ENCODE measurements at regions not wholly inside any gene's neighbourhood (a gene's known extent, or its start where the extent isn't known, plus 50 kb on each side); places are given as distances from the start of the nearest gene placed in this dataset.

DNA sequence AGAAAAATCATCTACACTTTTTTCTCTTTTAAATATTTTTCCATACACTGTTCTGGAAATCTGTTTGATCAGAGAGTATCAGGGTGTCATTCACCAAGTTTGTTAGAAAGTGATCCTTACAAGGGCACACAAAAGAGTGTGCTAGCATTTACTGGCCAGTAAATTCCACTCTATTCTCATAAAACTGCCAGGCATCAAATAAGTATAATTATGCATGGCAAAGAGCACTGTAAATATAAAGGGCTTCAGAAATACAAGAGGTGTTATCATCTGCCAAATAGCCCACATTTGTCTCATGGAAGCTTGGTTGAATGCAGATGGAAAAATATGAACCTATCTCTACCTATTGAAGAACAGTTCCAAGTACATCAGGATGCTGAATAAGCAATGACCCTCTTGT lies 847.3 kb upstream of the ACVR2A start:
- Histone ChIP-seq H3K4me3 (ENCODE audit: low read length) (no peak overlapping the region), H3K27me3 (ENCODE audit: control insufficient read depth in 1 of 2, insufficient read depth in 2 of 2, low read length in 2 of 2) (peaks cover 0 to 4% of the 10 kb centered on the region in 2 experiments), H3K4me1 (ENCODE audit: insufficient read depth, low read length) (no peaks in the 10 kb centered on the region), H3K9me3 (ENCODE audit: control insufficient read depth in 1 of 2, insufficient read depth in 1 of 2, low read length in 2 of 2) (no peaks in the 10 kb centered on the region), H3K36me3 (ENCODE audit: insufficient read depth, low read length) (no peaks in the 10 kb centered on the region), H3K27ac (ENCODE audit: low read depth in 1 of 2, low read length in 2 of 2) (no peak overlapping the region)
- Mint-ChIP-seq H3K27ac (no peak overlapping the region), H3K4me1 (ENCODE audit: low read depth) (no peaks in the 10 kb centered on the region), H3K9me3 (no peaks in the 10 kb centered on the region), H3K27me3 (peaks cover 5% of the 10 kb centered on the region), H3K4me3 (no peak overlapping the region), H3K36me3 (ENCODE audit: low read depth) (no peaks in the 10 kb centered on the region)
- intact Hi-C loops (cut with DNase I, micrococcal nuclease) = no loop called here
- no peak for DNase-seq
- ATAC-seq (ENCODE audit: poor library complexity) = no peak
- POLR2A ChIA-PET = no interaction called here
- TF ChIP-seq, protein P1, sequence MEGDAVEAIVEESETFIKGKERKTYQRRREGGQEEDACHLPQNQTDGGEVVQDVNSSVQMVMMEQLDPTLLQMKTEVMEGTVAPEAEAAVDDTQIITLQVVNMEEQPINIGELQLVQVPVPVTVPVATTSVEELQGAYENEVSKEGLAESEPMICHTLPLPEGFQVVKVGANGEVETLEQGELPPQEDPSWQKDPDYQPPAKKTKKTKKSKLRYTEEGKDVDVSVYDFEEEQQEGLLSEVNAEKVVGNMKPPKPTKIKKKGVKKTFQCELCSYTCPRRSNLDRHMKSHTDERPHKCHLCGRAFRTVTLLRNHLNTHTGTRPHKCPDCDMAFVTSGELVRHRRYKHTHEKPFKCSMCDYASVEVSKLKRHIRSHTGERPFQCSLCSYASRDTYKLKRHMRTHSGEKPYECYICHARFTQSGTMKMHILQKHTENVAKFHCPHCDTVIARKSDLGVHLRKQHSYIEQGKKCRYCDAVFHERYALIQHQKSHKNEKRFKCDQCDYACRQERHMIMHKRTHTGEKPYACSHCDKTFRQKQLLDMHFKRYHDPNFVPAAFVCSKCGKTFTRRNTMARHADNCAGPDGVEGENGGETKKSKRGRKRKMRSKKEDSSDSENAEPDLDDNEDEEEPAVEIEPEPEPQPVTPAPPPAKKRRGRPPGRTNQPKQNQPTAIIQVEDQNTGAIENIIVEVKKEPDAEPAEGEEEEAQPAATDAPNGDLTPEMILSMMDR (IDR thresholded peaks at IDR 0.05) = no peak
- CTCF ChIA-PET = no interaction called here

DNA sequence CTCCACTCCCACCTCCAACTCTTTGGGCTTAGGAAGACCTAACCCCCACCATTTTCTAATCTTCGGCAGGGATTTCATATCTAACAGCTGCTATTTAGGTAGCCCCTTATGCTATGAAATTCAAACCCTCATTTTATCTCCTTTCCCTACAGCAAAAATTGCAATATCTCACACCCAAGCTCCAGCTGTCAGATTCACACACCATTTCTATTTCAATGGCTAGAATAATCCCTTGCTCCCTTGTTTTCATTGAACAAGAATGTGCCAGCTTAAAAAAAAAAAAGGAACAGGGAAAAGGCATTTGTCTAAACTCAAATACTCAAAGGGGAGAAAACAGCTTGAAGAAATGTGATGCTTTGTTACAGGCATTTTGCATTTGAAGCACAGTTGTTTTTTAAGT lies 850.6 kb upstream of the ACVR2A start:
- H3K27me3 ChIP-seq (ENCODE audit: control insufficient read depth in 1 of 2, insufficient read depth in 2 of 2, low read length in 2 of 2) = peaks cover 0 to 4% of the 10 kb centered on the region in 2 experiments
- TF ChIP-seq, protein P1 (IDR thresholded peaks at IDR 0.05) = no peak
- no peaks in the 10 kb centered on the region for H3K36me3 ChIP-seq (ENCODE audit: insufficient read depth, low read length)
- H3K27ac Mint-ChIP-seq = no peak overlapping the region
- no peak overlapping the region for H3K27ac ChIP-seq (ENCODE audit: low read depth in 1 of 2, low read length in 2 of 2)
- no peaks in the 10 kb centered on the region for H3K4me1 ChIP-seq (ENCODE audit: insufficient read depth, low read length)
- ATAC-seq (ENCODE audit: poor library complexity) (no peak), DNase-seq (no peak)
- H3K27me3 Mint-ChIP-seq = peaks cover 11% of the 10 kb centered on the region
- H3K9me3 Mint-ChIP-seq = no peaks in the 10 kb centered on the region
- H3K36me3 Mint-ChIP-seq (ENCODE audit: low read depth) = no peaks in the 10 kb centered on the region
- ChIA-PET CTCF (no interaction called here), POLR2A (no interaction called here)
- H3K4me1 Mint-ChIP-seq (ENCODE audit: low read depth) = no peaks in the 10 kb centered on the region
- H3K4me3 ChIP-seq (ENCODE audit: low read length) = no peak overlapping the region
- intact Hi-C loops (cut with DNase I, micrococcal nuclease) = no loop called here
- H3K9me3 ChIP-seq (ENCODE audit: control insufficient read depth in 1 of 2, insufficient read depth in 1 of 2, low read length in 2 of 2) = no peaks in the 10 kb centered on the region
- H3K4me3 Mint-ChIP-seq = no peak overlapping the region

DNA sequence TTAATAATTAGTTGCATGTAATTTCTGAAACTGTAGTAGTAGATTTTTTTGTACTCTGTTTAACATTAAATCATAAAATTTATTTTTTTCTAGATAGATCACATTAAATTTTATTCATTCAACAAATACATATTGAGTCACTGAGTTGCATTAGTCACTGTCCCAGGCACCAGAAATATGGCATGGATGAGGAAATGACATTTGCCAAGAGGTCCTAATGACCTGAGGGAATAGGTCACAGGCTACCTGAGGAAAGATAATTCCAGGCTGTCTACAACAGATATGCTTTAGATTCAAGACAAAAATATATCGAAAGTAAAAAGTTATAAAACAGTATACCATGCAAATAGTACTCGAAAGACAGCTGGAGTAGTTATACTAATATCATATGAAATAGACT lies 852.4 kb upstream of the ACVR2A start:
- Mint-ChIP-seq H3K4me1 (ENCODE audit: low read depth) (no peaks in the 10 kb centered on the region), H3K27me3 (peaks cover 12% of the 10 kb centered on the region), H3K36me3 (ENCODE audit: low read depth) (no peaks in the 10 kb centered on the region), H3K9me3 (no peaks in the 10 kb centered on the region), H3K27ac (no peak overlapping the region), H3K4me3 (no peak overlapping the region)
- DNase-seq = no peak
- Histone ChIP-seq H3K36me3 (ENCODE audit: insufficient read depth, low read length) (no peaks in the 10 kb centered on the region), H3K27ac (ENCODE audit: low read depth in 1 of 2, low read length in 2 of 2) (no peak overlapping the region), H3K9me3 (ENCODE audit: control insufficient read depth in 1 of 2, insufficient read depth in 1 of 2, low read length in 2 of 2) (no peaks in the 10 kb centered on the region), H3K27me3 (ENCODE audit: control insufficient read depth in 1 of 2, insufficient read depth in 2 of 2, low read length in 2 of 2) (peaks cover 0 to 4% of the 10 kb centered on the region in 2 experiments), H3K4me3 (ENCODE audit: low read length) (no peak overlapping the region), H3K4me1 (ENCODE audit: insufficient read depth, low read length) (no peaks in the 10 kb centered on the region)
- ATAC-seq (ENCODE audit: poor library complexity) = no peak
- intact Hi-C loops (cut with DNase I, micrococcal nuclease) = no loop called here
- TF ChIP-seq, protein P1 (IDR thresholded peaks at IDR 0.05) = no peak
- CTCF ChIA-PET = no interaction called here
- POLR2A ChIA-PET = no interaction called here
